CD4-positive, alpha-beta memory T cell (primary cell): ENCODE measurements at regions not wholly inside any gene's neighbourhood (a gene's known extent, or its start where the extent isn't known, plus 50 kb on each side); places are given as distances from the start of the nearest gene placed in this dataset.

Source experiments
- CTCF ChIA-PET: fragments of 350-600 bp; sonication (Branson Sonifier 250); formaldehyde crosslinking; loops from one replicate; lab custom pipeline; 2021; ENCODE audit warnings: inconsistent platforms; ENCODE audit not compliant: partially characterized antibody; lab: Charles Lee
- POLR2A ChIA-PET: fragments of 350-600 bp; sonication (Branson Sonifier 250); formaldehyde crosslinking; loops from one replicate; lab custom pipeline; 2021; ENCODE audit not compliant: partially characterized antibody; lab: Charles Lee
- DNase-seq, 5 donors: peaks; one replicate each; pipeline versions ENCODE4 v3.0.0 to v3.0.0-alpha.2; 2020 to 2022; ENCODE audit warnings: mixed read lengths in 1 of 5
- H3K27ac ChIP-seq: one replicate; pipeline ENCODE4 v1.7.0; 2013; ENCODE audit warnings: low read depth, low read length
- H3K27me3 ChIP-seq: 2 replicates; pipeline ENCODE4 v1.7.0; 2013; ENCODE audit warnings: mild to moderate bottlenecking, low read length, moderate library complexity; ENCODE audit not compliant: insufficient read depth
- H3K36me3 ChIP-seq: 2 replicates; pipeline ENCODE4 v1.7.0; 2013; ENCODE audit warnings: mild to moderate bottlenecking, low read length, moderate library complexity; ENCODE audit not compliant: insufficient read depth
- H3K4me1 ChIP-seq: 2 replicates; pipeline ENCODE4 v1.7.0; 2013; ENCODE audit warnings: mild to moderate bottlenecking, low read length, moderate library complexity; ENCODE audit not compliant: insufficient read depth
- H3K4me3 ChIP-seq, 2 donors: one replicate each; pipeline ENCODE4 v1.7.0; 2013; ENCODE audit warnings: low read length in 2 of 2, mild to moderate bottlenecking in 1 of 2
- H3K9me3 ChIP-seq, 2 donors: one replicate each; pipeline ENCODE4 v1.7.0; 2013; ENCODE audit warnings: low read length in 2 of 2, control low read depth in 1 of 2; ENCODE audit not compliant: control insufficient read depth in 1 of 2
- H3K27ac Mint-ChIP-seq, 7 donors: one replicate each; pipeline ENCODE4 v1.8.0; 2020 to 2021; ENCODE audit warnings: mixed read lengths in 7 of 7, mild to moderate bottlenecking in 6 of 7, inconsistent platforms in 3 of 7, moderate library complexity in 3 of 7
- H3K27me3 Mint-ChIP-seq, 2 donors: one replicate each; pipeline ENCODE4 v1.8.0; 2020 to 2021; ENCODE audit warnings: mixed read lengths in 2 of 2
- H3K36me3 Mint-ChIP-seq, 2 donors: one replicate each; pipeline ENCODE4 v1.8.0; 2020 to 2021; ENCODE audit warnings: mixed read lengths in 2 of 2, inconsistent platforms in 1 of 2, mild to moderate bottlenecking in 1 of 2
- H3K4me1 Mint-ChIP-seq, 4 donors: one replicate each; pipeline ENCODE4 v1.8.0; 2020 to 2021; ENCODE audit warnings: mixed read lengths in 4 of 4, mild to moderate bottlenecking in 1 of 4
- H3K4me3 Mint-ChIP-seq, 8 donors: one replicate each; pipeline ENCODE4 v1.8.0; 2020 to 2021; ENCODE audit warnings: mixed read lengths in 8 of 8, mild to moderate bottlenecking in 7 of 8, moderate library complexity in 6 of 8, inconsistent platforms in 3 of 8
- H3K9me3 Mint-ChIP-seq, 8 donors: one replicate each; pipeline ENCODE4 v1.8.0; 2020 to 2021; ENCODE audit warnings: mixed read lengths in 8 of 8, mild to moderate bottlenecking in 5 of 8, inconsistent platforms in 3 of 8, moderate library complexity in 1 of 8
- intact Hi-C: fragments of 100-400 bp; cut with micrococcal nuclease; formaldehyde crosslinking; loops from one replicate; pipeline ENCODE4 v1.15.1; 2023

GRCh38 chr7:91517201-91517785 lies 253.1 kb downstream of the FZD1 start:
- Histone ChIP-seq H3K9me3 (no peaks in the 10 kb centered on the region), H3K4me1 (no peaks in the 10 kb centered on the region), H3K36me3 (no peaks in the 10 kb centered on the region), H3K27ac (no peak overlapping the region), H3K27me3 (no peaks in the 10 kb centered on the region), H3K4me3 (no peak overlapping the region)
- H3K4me3 Mint-ChIP-seq = no peak overlapping the region
- POLR2A ChIA-PET = no interaction called here
- no peaks in the 10 kb centered on the region for H3K4me1 Mint-ChIP-seq
- H3K27me3 Mint-ChIP-seq = no peaks in the 10 kb centered on the region
- no peak for DNase-seq
- H3K27ac Mint-ChIP-seq = no peak overlapping the region
- intact Hi-C loops = no loop called here
- no peaks in the 10 kb centered on the region for H3K36me3 Mint-ChIP-seq
- peaks cover 0 to 14% (median 4%) of the 10 kb centered on the region in 8 donors for H3K9me3 Mint-ChIP-seq
- CTCF ChIA-PET = no interaction called here

GRCh38 chr7:91518058-91518457 lies 253.8 kb downstream of the FZD1 start:
- H3K9me3 Mint-ChIP-seq = peaks cover 0 to 12% (median 4%) of the 10 kb centered on the region in 8 donors
- no peak overlapping the region for H3K27ac Mint-ChIP-seq
- no peaks in the 10 kb centered on the region for H3K4me1 ChIP-seq
- no peaks in the 10 kb centered on the region for H3K27me3 ChIP-seq
- no peak for DNase-seq
- H3K36me3 ChIP-seq = no peaks in the 10 kb centered on the region
- no peak overlapping the region for H3K27ac ChIP-seq
- no peak overlapping the region for H3K4me3 Mint-ChIP-seq
- no peaks in the 10 kb centered on the region for H3K36me3 Mint-ChIP-seq
- no peaks in the 10 kb centered on the region for H3K4me1 Mint-ChIP-seq
- POLR2A ChIA-PET = no interaction called here
- CTCF ChIA-PET = no interaction called here
- no peaks in the 10 kb centered on the region for H3K9me3 ChIP-seq
- no peak overlapping the region for H3K4me3 ChIP-seq
- no peaks in the 10 kb centered on the region for H3K27me3 Mint-ChIP-seq
- intact Hi-C loops = no loop called here

- CTCF ChIA-PET = no interaction called here
- no peak overlapping the region for H3K27ac ChIP-seq
- POLR2A ChIA-PET = no interaction called here
- no peak overlapping the region for H3K4me3 ChIP-seq
- H3K27me3 ChIP-seq = no peaks in the 10 kb centered on the region
- Mint-ChIP-seq H3K27ac (no peak overlapping the region), H3K9me3 (peaks cover 2 to 8% (median 4%) of the 10 kb centered on the region in 8 donors), H3K36me3 (no peaks in the 10 kb centered on the region), H3K27me3 (no peaks in the 10 kb centered on the region), H3K4me1 (no peaks in the 10 kb centered on the region), H3K4me3 (no peak overlapping the region)
- intact Hi-C loops = no loop called here
- no peaks in the 10 kb centered on the region for H3K4me1 ChIP-seq
- DNase-seq = no peak
- no peaks in the 10 kb centered on the region for H3K9me3 ChIP-seq
- no peaks in the 10 kb centered on the region for H3K36me3 ChIP-seq
Measured at GRCh38 chr7:91519241-91520158, 255.3 kb downstream of the FZD1 start.

GRCh38 chr7:91520645-91521044 lies 256.4 kb downstream of the FZD1 start:
- H3K36me3 Mint-ChIP-seq = no peaks in the 10 kb centered on the region
- no peaks in the 10 kb centered on the region for H3K4me1 Mint-ChIP-seq
- H3K9me3 Mint-ChIP-seq = peaks cover 3 to 11% (median 5%) of the 10 kb centered on the region in 8 donors
- Histone ChIP-seq H3K9me3 (no peaks in the 10 kb centered on the region), H3K27me3 (no peaks in the 10 kb centered on the region), H3K36me3 (no peaks in the 10 kb centered on the region), H3K27ac (no peak overlapping the region), H3K4me3 (no peak overlapping the region), H3K4me1 (no peaks in the 10 kb centered on the region)
- no peak overlapping the region for H3K4me3 Mint-ChIP-seq
- no peaks in the 10 kb centered on the region for H3K27me3 Mint-ChIP-seq
- H3K27ac Mint-ChIP-seq = no peak overlapping the region
- intact Hi-C loops = no loop called here
- no peak for DNase-seq
- ChIA-PET POLR2A (no interaction called here), CTCF (no interaction called here)

GRCh38 chr7:91526404-91526803 lies 262.2 kb downstream of the FZD1 start:
- ChIA-PET POLR2A (no interaction called here), CTCF (no interaction called here)
- Mint-ChIP-seq H3K4me1 (no peaks in the 10 kb centered on the region), H3K27ac (no peak overlapping the region), H3K36me3 (no peaks in the 10 kb centered on the region), H3K4me3 (no peak overlapping the region), H3K9me3 (peaks cover 0 to 46% (median 23%) of the 10 kb centered on the region in 8 donors), H3K27me3 (no peaks in the 10 kb centered on the region)
- Histone ChIP-seq H3K27me3 (no peaks in the 10 kb centered on the region), H3K27ac (no peak overlapping the region), H3K9me3 (no peaks in the 10 kb centered on the region), H3K4me1 (no peaks in the 10 kb centered on the region), H3K36me3 (no peaks in the 10 kb centered on the region), H3K4me3 (no peak overlapping the region)
- intact Hi-C loops = no loop called here
- no peak for DNase-seq

GRCh38 chr7:91527460-91527859 lies 263.2 kb downstream of the FZD1 start:
- Histone ChIP-seq H3K4me3 (no peak overlapping the region), H3K36me3 (no peaks in the 10 kb centered on the region), H3K27me3 (no peaks in the 10 kb centered on the region), H3K27ac (no peak overlapping the region), H3K9me3 (no peaks in the 10 kb centered on the region), H3K4me1 (no peaks in the 10 kb centered on the region)
- H3K9me3 Mint-ChIP-seq = peaks cover 0 to 49% (median 28%) of the 10 kb centered on the region in 8 donors
- ChIA-PET POLR2A (no interaction called here), CTCF (no interaction called here)
- intact Hi-C loops = no loop called here
- H3K27me3 Mint-ChIP-seq = no peaks in the 10 kb centered on the region
- no peak for DNase-seq
- no peak overlapping the region for H3K27ac Mint-ChIP-seq
- no peaks in the 10 kb centered on the region for H3K4me1 Mint-ChIP-seq
- H3K36me3 Mint-ChIP-seq = no peaks in the 10 kb centered on the region
- no peak overlapping the region for H3K4me3 Mint-ChIP-seq

GRCh38 chr7:91533996-91534395 lies 269.8 kb downstream of the FZD1 start:
- Histone ChIP-seq H3K4me1 (no peaks in the 10 kb centered on the region), H3K36me3 (no peaks in the 10 kb centered on the region), H3K9me3 (no peaks in the 10 kb centered on the region), H3K27me3 (no peaks in the 10 kb centered on the region), H3K4me3 (no peak overlapping the region), H3K27ac (no peak overlapping the region)
- Mint-ChIP-seq H3K27ac (peak overlapping the region in 1 of 7 donors; percentile 44), H3K27me3 (no peaks in the 10 kb centered on the region), H3K4me3 (no peak overlapping the region), H3K4me1 (no peaks in the 10 kb centered on the region), H3K36me3 (no peaks in the 10 kb centered on the region), H3K9me3 (peaks cover 5 to 33% (median 19%) of the 10 kb centered on the region in 8 donors)
- no peak for DNase-seq
- ChIA-PET CTCF (no interaction called here), POLR2A (no interaction called here)
- intact Hi-C loops = no loop called here
